Stimulated activated CD4-positive, alpha-beta T cell treated with anti-CD3 and anti-CD28 coated beads, Interleukin-4, amount 100 ng/mL, for 4 hours (primary cell): ENCODE measurements at regions not wholly inside any gene's neighbourhood (a gene's known extent, or its start where the extent isn't known, plus 50 kb on each side); places are given as distances from the start of the nearest gene placed in this dataset.

Source experiments
- DNase-seq, 2 experiments: peaks; one replicate each; pipeline ENCODE4 v3.0.0-alpha.2; 2020

- DNase-seq = no peak
Measured at GRCh38 chr1:87935130-87935529, 606.5 kb downstream of the LMO4 start.

DNA sequence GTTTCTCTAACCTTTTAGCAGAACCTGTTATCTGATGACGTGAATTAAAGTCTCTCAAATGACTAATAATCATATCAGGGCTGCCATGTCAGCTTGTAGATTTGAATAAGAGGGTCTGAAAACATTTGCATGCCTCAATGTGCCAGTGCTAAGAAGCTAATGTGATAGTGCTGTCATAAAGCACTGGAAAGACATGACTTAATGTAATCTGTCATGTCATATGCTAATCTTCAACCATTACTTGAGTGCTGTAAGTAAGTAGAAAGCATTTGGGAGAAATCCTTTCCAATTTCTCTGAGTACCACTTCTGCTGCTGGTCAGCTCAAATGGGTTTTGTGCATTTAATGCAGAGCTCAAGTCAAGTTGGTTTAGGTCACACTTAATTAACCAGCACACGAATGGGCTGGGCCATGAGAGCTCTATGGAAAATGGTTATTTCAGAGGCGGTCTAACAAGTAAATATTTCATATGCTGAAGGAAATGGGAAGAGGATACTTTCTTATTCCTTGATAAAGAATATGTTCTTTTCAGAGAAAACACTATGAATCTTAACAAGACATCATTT is 609.2 kb downstream of the LMO4 start:
- no peak for DNase-seq

- no peak for DNase-seq
Measured at GRCh38 chr1:87938631-87939030, 610.0 kb downstream of the LMO4 start.

DNA sequence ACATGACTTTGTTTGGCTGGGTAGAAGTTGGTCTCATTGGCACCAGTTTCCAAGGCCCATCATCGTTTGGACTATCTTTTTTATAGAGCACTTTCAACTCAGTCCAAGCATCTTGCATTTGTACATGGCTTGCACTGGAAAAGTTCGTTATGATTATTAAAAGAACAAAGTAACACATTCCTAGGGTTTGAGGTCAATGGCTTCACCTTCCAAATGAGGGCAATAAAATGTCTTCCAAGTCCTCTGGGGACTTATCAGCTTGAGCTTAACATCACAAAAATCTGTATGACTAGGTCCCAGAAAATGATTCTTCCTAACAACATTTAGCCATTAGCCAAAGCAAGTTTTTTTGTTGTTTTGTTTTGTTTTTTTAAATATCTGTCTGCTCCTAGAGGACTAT is 610.8 kb downstream of the LMO4 start:
- DNase-seq = no peak

DNA sequence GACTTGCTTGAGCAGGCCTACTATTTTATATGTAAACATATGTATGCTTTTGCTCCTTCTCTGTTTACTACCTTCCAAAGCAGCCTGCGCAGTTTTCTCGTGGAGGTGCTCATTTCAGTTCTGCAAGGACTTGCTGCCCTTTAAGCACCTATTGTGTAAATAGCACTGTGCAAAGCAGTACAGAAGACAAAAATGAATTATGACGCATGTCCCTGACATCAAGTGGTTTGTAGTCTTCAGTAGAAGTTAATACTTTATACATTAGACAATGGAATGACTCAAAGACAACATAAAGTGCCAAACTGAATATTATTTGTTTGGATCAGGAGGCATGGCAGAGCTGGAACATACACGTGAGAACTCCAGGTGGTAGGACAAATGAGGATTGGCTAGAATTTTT is 611.7 kb downstream of the LMO4 start:
- DNase-seq = no peak

GRCh38 chr1:87941337-87941946 is 612.8 kb downstream of the LMO4 start:
- DNase-seq = no peak

DNA sequence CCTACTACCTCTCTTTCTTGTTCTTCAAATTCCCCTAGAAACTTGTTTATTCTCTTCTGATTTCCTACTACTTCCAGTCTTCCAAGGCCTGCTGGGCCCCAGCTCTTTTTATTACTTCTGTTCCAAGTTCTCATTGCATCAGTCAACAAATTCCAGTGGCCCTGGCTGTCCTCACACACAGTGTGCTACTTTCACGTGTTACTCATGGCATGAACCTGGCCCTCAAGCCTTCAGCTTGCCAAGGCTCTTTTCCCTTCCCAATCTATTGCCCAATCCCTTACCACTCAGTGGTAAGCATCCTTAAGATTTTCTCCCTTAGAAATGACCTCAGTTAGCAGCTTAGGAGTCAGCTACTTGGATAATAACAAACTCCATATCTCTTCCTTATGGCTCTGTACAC is 613.5 kb downstream of the LMO4 start:
- DNase-seq = no peak

GRCh38 chr1:87949711-87950110 is 621.0 kb downstream of the LMO4 start:
- no peak for DNase-seq

- no peak for DNase-seq
Measured at GRCh38 chr1:87950369-87950768, 621.7 kb downstream of the LMO4 start.

- DNase-seq = no peak
Measured at GRCh38 chr1:87951409-87951808, 622.7 kb downstream of the LMO4 start.

DNA sequence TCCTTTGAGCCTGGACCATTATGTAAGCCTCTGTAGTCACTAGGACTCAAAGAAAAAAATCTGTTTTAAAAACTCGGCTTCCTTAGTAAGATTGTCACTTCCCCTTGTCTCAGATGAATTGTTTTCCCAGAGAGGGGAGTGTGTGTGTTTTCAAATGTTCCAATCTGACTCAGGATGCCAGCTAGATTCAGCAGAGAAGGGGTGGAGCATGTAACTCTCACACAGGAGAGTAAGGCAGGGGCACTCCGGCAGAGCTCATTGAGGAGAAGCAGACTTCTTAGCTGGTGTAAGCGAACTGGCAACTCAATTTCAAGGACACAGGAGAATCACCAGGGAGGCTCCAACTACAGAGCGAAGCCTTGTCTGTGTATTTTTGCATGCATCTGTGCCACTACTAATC is 623.2 kb downstream of the LMO4 start:
- no peak for DNase-seq

- DNase-seq = no peak
Measured at GRCh38 chr1:87953121-87953520, 624.4 kb downstream of the LMO4 start.

DNA sequence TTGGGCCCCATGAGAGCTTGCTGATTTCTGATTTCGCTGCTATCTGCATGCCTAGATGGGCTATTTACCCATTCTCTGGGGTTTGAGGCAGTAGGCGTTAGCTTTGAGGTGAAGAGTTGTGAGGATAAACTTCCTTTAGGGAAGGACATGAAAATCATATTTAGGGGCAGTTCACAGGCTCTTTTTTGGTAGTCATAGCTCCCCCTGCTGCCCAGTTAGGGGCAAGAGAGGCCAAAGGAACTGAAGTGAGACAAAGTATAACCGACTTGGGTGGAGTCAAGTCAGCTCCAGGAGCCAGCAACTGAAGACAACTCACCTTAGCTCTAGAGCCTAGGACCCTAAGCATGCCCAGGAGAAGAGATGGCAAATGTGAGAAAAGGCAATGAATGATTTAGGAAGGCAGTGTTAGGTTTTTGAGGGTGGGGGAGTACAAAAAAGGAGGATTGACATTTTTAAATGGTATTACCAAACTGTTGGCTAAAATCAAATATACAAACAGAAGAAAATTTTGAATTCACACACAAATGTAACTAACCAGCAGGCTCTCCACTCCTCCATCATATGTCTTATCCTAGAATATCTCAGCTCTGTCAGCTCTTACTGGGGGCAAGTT is 625.2 kb downstream of the LMO4 start:
- peak; percentile 16 to 23 for DNase-seq

DNA sequence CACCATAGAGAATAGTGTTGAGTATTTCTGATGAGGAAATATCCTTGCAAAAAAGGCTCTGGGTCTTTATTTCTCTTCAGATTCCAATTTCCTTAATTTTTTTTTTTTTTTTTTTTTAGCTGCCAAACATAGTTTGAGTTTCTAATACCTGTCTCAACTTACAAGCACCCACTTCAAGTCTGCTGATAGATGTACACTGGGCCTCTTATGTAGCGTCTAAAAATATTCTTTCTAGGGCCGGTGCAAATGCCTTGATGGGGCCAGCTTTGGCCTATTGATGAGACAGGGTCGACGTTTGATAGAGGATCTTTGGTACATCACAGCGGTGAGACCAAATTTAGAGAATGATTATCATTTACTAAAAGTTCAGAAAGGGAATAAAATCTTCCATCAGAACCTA is 626.4 kb downstream of the LMO4 start:
- no peak for DNase-seq

- DNase-seq = no peak
Measured at GRCh38 chr1:87956072-87956471, 627.4 kb downstream of the LMO4 start.

GRCh38 chr1:87956750-87957149 is 628.1 kb downstream of the LMO4 start:
- DNase-seq = no peak

DNA sequence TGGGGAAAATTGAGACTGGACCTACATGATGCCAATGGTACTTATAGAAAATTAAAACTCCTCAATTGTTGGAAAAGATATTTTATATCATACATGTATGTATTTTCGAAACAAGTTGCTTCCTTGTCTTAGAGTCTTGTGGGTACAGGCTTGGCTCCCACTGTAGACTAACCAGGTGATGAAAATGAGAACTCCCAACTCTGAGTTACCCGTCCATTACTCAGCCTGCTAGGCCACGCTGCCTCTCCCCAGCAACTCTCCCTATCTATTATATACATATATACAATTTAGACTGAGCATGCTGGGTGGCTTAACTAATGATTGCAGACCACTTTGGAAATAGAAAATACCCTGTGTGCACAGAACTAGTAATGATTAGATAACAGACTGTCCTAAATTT is 628.7 kb downstream of the LMO4 start:
- no peak for DNase-seq

DNA sequence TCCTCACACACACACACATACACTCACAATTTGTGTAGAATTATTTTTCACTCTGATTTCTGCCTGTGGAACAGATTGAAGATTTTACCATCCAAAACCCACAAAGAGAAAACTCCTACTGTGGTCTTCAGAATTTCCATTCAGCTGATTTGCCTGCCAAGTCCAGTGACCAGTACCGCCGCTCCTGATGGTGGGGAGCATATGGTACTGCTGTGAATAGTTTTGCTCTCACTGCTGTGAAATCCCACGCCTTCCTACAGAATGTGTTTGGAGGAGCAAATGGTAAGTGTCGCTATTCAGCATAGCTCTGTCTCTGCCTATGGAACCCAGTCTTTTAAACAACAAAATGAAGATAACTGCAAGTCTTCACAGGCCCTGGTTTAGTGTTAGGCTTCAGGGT is 629.5 kb downstream of the LMO4 start:
- DNase-seq = no peak

DNA sequence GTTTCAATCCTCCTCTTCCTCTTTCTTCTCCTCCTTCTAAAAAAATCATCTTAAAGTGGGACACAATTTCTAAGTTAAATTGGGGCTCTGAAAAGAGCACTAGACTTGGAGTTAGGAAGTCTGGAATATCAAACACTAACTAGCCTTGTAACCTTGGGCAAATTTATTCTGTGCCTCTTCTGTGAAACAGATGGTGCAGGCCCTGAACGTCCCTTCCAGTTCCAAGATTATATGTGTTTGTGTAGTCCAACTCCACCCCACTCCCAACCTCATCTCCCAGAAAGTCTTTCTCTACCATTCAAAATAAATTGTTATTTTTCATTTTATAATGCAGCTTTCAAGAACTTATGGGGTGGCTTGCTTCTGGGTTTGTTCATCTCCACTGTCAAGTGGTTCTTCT is 630.0 kb downstream of the LMO4 start:
- DNase-seq = no peak

DNA sequence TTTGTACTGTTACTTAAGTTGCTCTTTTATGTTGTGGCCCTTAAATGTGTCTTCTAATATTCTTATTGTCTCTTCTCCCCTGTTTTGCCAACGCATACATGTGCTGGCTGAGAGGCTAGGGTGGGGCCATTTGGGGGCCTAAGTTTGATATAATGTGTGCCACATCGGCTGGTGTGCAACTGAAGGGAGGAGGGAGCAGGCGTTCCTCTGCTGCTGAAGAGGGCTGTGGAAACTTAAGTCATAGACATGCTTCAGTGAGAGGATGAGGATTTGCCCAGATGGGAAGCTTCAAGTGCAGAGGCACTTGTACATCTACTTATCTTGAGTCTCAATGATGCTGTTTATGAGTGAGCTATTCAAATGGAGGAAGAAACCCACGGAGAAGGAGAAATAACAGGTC is 630.6 kb downstream of the LMO4 start:
- no peak for DNase-seq

GRCh38 chr1:87961992-87962391 is 633.3 kb downstream of the LMO4 start:
- no peak for DNase-seq

DNA sequence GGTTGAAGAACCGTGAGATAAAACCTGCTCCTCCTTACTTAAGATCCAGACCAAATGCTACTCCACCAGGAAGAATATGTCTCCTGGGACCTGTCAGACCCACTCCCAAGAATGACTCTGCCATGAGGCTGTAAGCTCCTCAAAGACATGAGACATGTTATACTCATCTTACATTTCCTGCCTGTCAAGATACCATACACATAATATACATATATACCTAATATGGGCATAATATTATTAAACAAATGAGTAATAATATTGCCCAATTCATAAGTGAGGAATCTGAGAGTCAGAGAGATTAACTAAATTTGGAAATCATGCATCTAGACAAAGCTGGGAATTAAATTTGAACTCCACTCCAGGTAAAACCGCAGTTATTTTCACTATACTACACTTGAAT is 634.9 kb downstream of the LMO4 start:
- DNase-seq = no peak

DNA sequence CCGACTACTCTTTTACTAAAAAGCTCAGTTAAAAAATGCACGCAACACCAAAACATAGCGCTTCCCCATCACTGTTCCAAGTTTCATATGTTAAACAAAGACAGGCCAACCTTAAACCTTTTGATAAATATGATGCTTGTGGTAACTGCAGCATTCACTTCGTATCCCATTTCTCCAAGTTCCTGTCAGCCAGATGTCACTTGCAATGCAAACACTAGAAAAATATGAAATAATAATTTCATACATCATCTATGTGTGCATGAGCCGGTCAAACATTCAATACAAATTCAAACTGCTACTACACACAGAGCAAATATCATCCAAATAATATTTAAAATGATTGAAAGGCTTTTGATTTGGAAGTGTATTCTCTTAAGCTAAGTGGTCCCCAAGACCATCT is 636.5 kb downstream of the LMO4 start:
- DNase-seq = no peak

DNA sequence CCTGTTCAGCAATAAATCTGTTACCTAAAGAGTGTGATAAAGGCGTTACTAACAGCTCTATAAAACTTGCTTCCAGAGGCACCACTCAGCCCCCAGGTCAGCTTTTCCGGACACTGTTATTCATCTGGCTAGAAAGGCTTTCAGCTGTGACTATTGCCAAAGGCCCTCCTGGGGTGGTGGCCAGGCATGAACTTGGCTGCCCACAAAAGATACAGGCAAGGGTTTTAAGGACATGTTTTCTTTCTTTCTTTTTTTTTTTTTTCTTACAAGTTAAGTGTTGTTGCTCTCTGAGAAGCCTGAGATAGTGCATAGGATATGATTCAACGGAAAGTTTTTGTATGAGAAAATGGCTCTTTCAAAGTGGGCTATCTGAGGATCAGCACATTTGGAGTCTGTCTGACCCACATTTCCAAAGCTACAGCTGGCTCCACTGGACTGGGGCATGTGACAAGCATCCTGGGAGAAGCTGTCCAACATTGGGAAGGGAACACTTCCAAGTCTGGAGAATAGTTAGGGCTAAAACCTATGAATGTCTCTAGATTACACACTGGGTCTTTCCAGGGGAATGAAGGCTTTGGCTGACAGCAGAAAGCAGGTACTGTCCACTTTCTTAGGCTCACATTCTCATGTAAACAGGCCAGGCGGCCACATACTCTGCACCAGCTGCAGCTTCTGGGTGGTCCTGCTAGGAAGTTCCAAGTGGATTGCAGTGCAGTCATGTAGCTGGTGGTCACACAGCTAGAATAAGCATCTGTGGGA is 639.7 kb downstream of the LMO4 start:
- DNase-seq = no peak
